ENCODE measurements at regions not wholly inside any gene's neighbourhood (a gene's known extent, or its start where the extent isn't known, plus 50 kb on each side); places are given as distances from the start of the nearest gene placed in this dataset.

- TF ChIP-seq POLR2A (IDR thresholded peaks at IDR 0.05) = no peak
- no peak for TF ChIP-seq CTCF (IDR thresholded peaks at IDR 0.05)
Measured at GRCh38 chr17:70882504-70882903, 713.2 kb downstream of the KCNJ2 start.

Measured in stomach (tissue), 4 donors.